OCI-LY1 (cell line): ENCODE measurements at regions not wholly inside any gene's neighbourhood (a gene's known extent, or its start where the extent isn't known, plus 50 kb on each side); places are given as distances from the start of the nearest gene placed in this dataset.

ENCODE experiments used
- CTCF ChIP-seq: fragments of 200-600 bp; sonication (generic), shearing (Covaris generic); IDR thresholded peaks from 2 replicates; pipeline ENCODE4 v1.5.1; 2017; ENCODE audit warnings: mild to moderate bottlenecking, antibody characterized with exemption, low read length, moderate library complexity, mixed read lengths
- EZH2 ChIP-seq: fragments of 200-600 bp; sonication (generic), shearing (Covaris generic); IDR thresholded peaks from 2 replicates; pipeline ENCODE4 v1.8.0; 2017; ENCODE audit warnings: borderline replicate concordance, mixed run types, mild to moderate bottlenecking, antibody characterized with exemption, low read length, moderate library complexity, mixed read lengths

- no peak for TF ChIP-seq CTCF
- no peak for TF ChIP-seq EZH2
Measured at GRCh38 chr3:150275941-150276340, 132.2 kb upstream of the TSC22D2 start.
